Dermis blood vessel endothelial cell (primary cell): ENCODE measurements at regions not wholly inside any gene's neighbourhood (a gene's known extent, or its start where the extent isn't known, plus 50 kb on each side); places are given as distances from the start of the nearest gene placed in this dataset.

Experiments used
- DNase-seq: peaks from one replicate; pipeline ENCODE4 v3.0.0; 2010

GRCh38 chr2:67985586-67985985 is 77.2 kb downstream of the C1D start:
- no peak for DNase-seq

- DNase-seq, result no peak
These were observed 76.5 kb downstream of the C1D start for GRCh38 chr2:67986258-67986657.
